ENCODE measurements at regions not wholly inside any gene's neighbourhood (a gene's known extent, or its start where the extent isn't known, plus 50 kb on each side); places are given as distances from the start of the nearest gene placed in this dataset.

DNA sequence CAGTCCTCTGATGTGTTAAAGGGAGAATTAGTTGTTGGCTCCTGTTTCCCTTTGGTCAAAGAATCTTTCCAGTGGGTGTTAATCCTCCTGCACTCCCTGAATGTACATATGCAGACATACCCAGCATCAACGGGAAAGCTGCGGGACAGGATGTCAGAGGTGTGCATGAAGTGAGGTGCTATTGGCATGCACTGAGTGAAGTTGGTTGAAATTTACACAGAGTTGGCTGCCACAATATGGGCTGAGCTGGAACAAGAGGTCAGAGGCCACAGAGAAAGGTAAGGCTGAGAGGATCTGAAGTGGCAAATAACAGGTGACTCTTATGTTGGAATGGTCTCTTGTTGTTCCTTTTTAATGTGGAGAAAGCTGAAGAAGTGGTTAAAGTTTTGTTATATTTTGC lies 82.7 kb upstream of the AKIRIN2 start:
- TF ChIP-seq JUN (IDR thresholded peaks at IDR 0.05; ENCODE audit: borderline replicate concordance, insufficient read depth, insufficient read length, low read depth) (no peak), POLR2AphosphoS5 (IDR thresholded peaks at IDR 0.05; ENCODE audit: insufficient read depth, low read depth, low read length) (no peak), POLR2A (IDR thresholded peaks at IDR 0.05; ENCODE audit: low read depth, low read length) (no peak)
- TF ChIP-seq, protein P1, sequence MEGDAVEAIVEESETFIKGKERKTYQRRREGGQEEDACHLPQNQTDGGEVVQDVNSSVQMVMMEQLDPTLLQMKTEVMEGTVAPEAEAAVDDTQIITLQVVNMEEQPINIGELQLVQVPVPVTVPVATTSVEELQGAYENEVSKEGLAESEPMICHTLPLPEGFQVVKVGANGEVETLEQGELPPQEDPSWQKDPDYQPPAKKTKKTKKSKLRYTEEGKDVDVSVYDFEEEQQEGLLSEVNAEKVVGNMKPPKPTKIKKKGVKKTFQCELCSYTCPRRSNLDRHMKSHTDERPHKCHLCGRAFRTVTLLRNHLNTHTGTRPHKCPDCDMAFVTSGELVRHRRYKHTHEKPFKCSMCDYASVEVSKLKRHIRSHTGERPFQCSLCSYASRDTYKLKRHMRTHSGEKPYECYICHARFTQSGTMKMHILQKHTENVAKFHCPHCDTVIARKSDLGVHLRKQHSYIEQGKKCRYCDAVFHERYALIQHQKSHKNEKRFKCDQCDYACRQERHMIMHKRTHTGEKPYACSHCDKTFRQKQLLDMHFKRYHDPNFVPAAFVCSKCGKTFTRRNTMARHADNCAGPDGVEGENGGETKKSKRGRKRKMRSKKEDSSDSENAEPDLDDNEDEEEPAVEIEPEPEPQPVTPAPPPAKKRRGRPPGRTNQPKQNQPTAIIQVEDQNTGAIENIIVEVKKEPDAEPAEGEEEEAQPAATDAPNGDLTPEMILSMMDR (IDR thresholded peaks at IDR 0.05; ENCODE audit: extremely low read depth in 1 of 2, insufficient read depth in 1 of 2, low read depth in 1 of 2, low read length in 2 of 2): no peak
- TF ChIP-seq, protein P2, sequence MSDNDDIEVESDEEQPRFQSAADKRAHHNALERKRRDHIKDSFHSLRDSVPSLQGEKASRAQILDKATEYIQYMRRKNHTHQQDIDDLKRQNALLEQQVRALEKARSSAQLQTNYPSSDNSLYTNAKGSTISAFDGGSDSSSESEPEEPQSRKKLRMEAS (IDR thresholded peaks at IDR 0.05; ENCODE audit: insufficient read depth, insufficient read length): no peak
